Stimulated activated effector memory CD8-positive, alpha-beta T cell treated with anti-CD3 and anti-CD28 coated beads, Interleukin-12 subunit alpha, Interleukin-12 subunit beta, amount 100 ng/mL, for 72 hours (primary cell): ENCODE measurements at regions not wholly inside any gene's neighbourhood (a gene's known extent, or its start where the extent isn't known, plus 50 kb on each side); places are given as distances from the start of the nearest gene placed in this dataset.
A peak's percentile ranks its signal among the peaks of the same experiment; 100 is the strongest.

Source experiments
- ATAC-seq: fragments of 150-1000 bp; cut with Tn5 transposase; 2 replicates; pipeline ENCODE4 v1.10.0; 2021
- DNase-seq, 2 donors: peaks; one replicate each; pipeline ENCODE4 v3.0.0; 2021 to 2022; ENCODE audit warnings: low spot score in 2 of 2
- H3K27ac Mint-ChIP-seq: one replicate; pipeline ENCODE4 v1.8.0; 2022; ENCODE audit warnings: mild to moderate bottlenecking, mixed read lengths
- H3K36me3 Mint-ChIP-seq: one replicate; pipeline ENCODE4 v1.8.0; 2022; ENCODE audit warnings: mild to moderate bottlenecking, mixed read lengths
- H3K4me1 Mint-ChIP-seq: one replicate; pipeline ENCODE4 v1.8.0; 2022; ENCODE audit warnings: mixed read lengths
- H3K4me3 Mint-ChIP-seq: one replicate; pipeline ENCODE4 v1.8.0; 2022; ENCODE audit warnings: mild to moderate bottlenecking, mixed read lengths
- H3K9me3 Mint-ChIP-seq: one replicate; pipeline ENCODE4 v1.8.0; 2022; ENCODE audit warnings: mixed read lengths

DNA sequence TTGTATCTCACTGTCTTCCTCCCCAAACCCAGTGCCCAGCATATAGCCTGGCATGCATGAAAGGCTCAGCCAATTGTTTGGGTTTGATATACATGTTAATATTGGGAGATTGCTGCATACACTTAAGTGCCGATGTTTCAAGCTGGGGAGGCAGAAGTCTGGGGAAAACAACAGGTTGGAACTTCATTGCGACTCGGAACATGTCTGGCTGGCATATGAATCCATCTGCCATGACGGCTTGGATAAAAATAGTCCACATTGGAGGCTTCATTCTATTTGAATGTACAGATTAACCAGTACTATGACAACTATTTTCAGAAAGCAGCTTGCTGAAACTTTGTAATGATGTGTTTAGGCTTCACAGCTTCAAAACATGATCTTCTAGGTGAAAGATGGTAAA lies 261.0 kb downstream of the CDH26 start:
- DNase-seq = no peak
- Mint-ChIP-seq H3K4me1 (no peaks in the 10 kb centered on the region), H3K4me3 (no peak overlapping the region), H3K36me3 (no peaks in the 10 kb centered on the region), H3K27ac (no peak overlapping the region), H3K9me3 (no peaks in the 10 kb centered on the region)
- no peak for ATAC-seq

- no peak for ATAC-seq
- H3K9me3 Mint-ChIP-seq = no peaks in the 10 kb centered on the region
- no peak overlapping the region for H3K4me3 Mint-ChIP-seq
- no peak overlapping the region for H3K27ac Mint-ChIP-seq
- H3K4me1 Mint-ChIP-seq = no peaks in the 10 kb centered on the region
- no peak for DNase-seq
- H3K36me3 Mint-ChIP-seq = no peaks in the 10 kb centered on the region
Observed at GRCh38 chr20:60219984-60220562, 261.9 kb downstream of the CDH26 start.

DNA sequence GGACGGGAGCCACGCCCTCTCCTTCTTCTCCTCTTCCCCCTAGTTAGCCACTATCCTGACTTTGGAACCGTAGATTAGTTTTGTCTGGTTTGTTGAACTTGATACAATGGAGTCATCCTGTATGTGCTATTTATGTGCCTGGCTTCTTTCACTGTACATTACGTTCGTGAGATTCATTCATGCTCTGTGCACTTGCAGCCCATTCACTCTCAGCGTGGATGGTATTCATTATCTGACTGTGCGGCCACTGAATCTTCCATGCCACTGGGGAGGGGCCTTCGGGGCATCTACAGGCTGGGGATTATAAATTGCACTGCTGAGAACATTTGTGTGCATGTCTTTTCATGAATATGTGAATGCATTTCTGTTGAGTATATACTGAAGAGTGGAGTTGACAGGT lies 262.5 kb downstream of the CDH26 start:
- Mint-ChIP-seq H3K4me1 (no peaks in the 10 kb centered on the region), H3K27ac (no peak overlapping the region), H3K9me3 (no peaks in the 10 kb centered on the region), H3K4me3 (no peak overlapping the region), H3K36me3 (no peaks in the 10 kb centered on the region)
- DNase-seq = no peak
- no peak for ATAC-seq

DNA sequence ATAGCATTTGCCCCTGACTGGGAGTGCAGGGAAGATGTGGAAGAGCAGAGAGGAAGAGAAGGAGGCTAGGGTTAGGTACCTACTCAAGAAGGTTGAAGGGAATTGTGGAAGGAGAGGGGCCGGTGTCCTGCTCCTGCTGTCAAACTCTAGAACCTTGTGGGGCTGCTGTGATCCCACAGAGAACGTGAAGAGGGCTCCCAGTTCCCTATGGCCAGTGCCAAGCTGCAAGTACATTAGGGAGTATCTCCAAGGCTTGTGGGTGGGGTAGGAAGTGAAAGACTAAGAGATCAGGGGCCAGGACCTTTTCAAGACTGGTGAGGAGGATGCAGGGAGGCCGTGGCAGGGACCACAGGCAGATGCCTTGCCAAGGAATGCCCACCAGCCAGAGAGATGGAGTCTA lies 263.4 kb downstream of the CDH26 start:
- Mint-ChIP-seq H3K9me3 (no peaks in the 10 kb centered on the region), H3K27ac (no peak overlapping the region), H3K4me3 (no peak overlapping the region), H3K36me3 (no peaks in the 10 kb centered on the region), H3K4me1 (no peaks in the 10 kb centered on the region)
- no peak for DNase-seq
- no peak for ATAC-seq

DNA sequence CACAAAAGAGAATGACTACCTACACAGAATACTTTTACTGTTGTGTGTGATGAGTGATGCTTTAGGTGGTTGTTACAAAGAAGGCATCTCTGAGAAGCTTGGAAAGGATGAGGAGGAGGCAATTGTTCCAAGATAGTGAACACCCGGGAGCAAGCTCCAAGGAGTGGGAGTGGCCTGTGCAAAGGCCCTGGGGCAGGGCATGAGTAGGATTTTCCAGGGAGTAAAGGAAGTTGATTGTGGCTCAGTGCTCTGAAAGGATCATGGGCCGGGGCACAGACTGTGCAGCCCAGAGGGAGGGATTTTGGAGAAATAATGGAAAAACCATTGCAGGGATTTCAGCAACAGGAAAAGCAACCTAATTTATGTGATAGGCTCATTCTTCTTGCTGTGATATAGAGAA lies 264.3 kb downstream of the CDH26 start:
- no peaks in the 10 kb centered on the region for H3K4me1 Mint-ChIP-seq
- H3K36me3 Mint-ChIP-seq = no peaks in the 10 kb centered on the region
- DNase-seq = no peak
- no peak overlapping the region for H3K4me3 Mint-ChIP-seq
- no peak overlapping the region for H3K27ac Mint-ChIP-seq
- no peak for ATAC-seq
- H3K9me3 Mint-ChIP-seq = no peaks in the 10 kb centered on the region

DNA sequence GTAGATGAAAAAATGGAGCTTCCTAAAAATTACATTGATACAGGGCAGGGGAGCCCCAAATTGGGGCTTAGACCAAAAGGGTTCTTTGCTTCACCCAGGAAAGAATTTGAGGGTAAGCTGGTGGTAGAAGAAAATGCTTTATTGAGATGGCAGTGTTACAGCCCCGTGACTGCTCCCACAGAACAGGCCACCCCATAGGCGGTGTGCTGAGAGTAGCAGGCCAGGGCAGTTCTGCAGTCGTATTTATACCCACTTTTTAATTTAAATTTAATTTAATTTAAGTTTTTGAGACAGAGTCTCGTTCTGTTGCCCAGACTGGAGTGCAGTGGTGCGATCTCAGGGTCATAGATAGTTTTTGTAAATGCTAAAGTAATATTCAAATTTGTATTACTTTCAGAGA lies 265.0 kb downstream of the CDH26 start:
- DNase-seq (no peak), ATAC-seq (no peak)
- no peaks in the 10 kb centered on the region for H3K36me3 Mint-ChIP-seq
- H3K4me1 Mint-ChIP-seq = no peaks in the 10 kb centered on the region
- no peak overlapping the region for H3K27ac Mint-ChIP-seq
- H3K9me3 Mint-ChIP-seq = no peaks in the 10 kb centered on the region
- no peak overlapping the region for H3K4me3 Mint-ChIP-seq

GRCh38 chr20:60224914-60225313 lies 266.7 kb downstream of the CDH26 start:
- DNase-seq (no peak), ATAC-seq (no peak)
- Mint-ChIP-seq H3K4me3 (no peak overlapping the region), H3K36me3 (no peaks in the 10 kb centered on the region), H3K27ac (no peak overlapping the region), H3K9me3 (no peaks in the 10 kb centered on the region), H3K4me1 (no peaks in the 10 kb centered on the region)

- no peak overlapping the region for H3K27ac Mint-ChIP-seq
- no peak for ATAC-seq
Observed at GRCh38 chr20:60228255-60228654, 270.0 kb downstream of the CDH26 start.

GRCh38 chr20:60232380-60232779 lies 274.2 kb downstream of the CDH26 start:
- Mint-ChIP-seq H3K36me3 (no peaks in the 10 kb centered on the region), H3K9me3 (no peaks in the 10 kb centered on the region), H3K27ac (no peak overlapping the region), H3K4me1 (no peaks in the 10 kb centered on the region), H3K4me3 (no peak overlapping the region)
- DNase-seq = no peak
- no peak for ATAC-seq

More at GRCh38 chr20:60228255-60228654, 270.0 kb downstream of the CDH26 start:
- Mint-ChIP-seq H3K4me3 (no peak overlapping the region), H3K36me3 (no peaks in the 10 kb centered on the region), H3K4me1 (no peaks in the 10 kb centered on the region), H3K9me3 (no peaks in the 10 kb centered on the region)
- DNase-seq = no peak

DNA sequence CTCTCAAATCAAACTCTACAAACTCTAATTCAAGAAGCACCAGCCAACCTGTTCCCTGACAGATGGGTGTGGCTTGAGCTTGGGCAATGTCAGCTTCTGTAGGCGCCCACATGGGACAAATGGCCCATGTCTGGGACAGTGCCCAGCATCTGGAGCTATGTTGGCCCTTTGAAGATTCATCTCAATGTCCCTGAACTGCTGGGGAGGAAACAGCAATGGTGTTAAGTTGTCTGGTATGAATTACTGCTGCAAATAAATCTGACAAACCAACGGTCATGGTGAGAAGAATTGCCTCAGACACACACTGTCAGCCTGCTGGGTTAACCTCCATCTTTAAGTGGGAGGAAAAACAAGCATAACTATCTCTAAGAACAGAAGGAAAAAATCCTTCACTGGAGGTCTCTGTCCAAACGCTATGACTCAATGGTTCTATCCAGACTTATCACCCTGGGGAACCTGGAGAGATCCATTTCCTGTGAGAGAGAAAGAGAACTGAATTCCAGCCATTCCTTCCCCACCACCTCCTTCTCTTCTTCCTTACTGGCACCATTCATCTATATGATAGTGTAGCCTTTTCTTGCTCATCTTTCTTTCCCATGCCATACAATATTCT lies 274.9 kb downstream of the CDH26 start:
- DNase-seq (no peak), ATAC-seq (no peak)
- H3K27ac Mint-ChIP-seq = no peak overlapping the region
- no peaks in the 10 kb centered on the region for H3K4me1 Mint-ChIP-seq
- H3K36me3 Mint-ChIP-seq = no peaks in the 10 kb centered on the region
- no peak overlapping the region for H3K4me3 Mint-ChIP-seq
- no peaks in the 10 kb centered on the region for H3K9me3 Mint-ChIP-seq

DNA sequence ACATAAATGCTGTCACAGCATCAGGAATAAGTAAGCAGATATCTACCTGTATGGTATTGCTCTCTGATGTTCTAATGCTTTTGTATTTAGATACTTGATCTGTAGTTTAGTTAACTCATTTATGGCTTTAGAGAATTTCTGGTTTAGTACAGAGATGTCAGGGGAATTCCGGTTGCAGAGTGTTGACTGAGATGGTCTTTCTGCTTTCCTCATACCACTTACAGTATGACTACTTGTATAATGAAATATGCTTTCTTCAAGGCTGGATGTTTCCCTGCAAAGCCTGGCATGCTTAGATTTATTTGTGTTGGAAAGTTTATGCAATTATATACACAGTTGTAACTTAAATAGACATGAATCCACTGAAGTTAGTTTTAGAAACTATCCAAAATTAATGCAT lies 278.4 kb downstream of the CDH26 start:
- peak; percentile 53 for ATAC-seq
- H3K4me3 Mint-ChIP-seq = no peak overlapping the region
- no peaks in the 10 kb centered on the region for H3K9me3 Mint-ChIP-seq
- H3K4me1 Mint-ChIP-seq = no peaks in the 10 kb centered on the region
- H3K27ac Mint-ChIP-seq = no peak overlapping the region
- no peaks in the 10 kb centered on the region for H3K36me3 Mint-ChIP-seq
- no peak for DNase-seq

DNA sequence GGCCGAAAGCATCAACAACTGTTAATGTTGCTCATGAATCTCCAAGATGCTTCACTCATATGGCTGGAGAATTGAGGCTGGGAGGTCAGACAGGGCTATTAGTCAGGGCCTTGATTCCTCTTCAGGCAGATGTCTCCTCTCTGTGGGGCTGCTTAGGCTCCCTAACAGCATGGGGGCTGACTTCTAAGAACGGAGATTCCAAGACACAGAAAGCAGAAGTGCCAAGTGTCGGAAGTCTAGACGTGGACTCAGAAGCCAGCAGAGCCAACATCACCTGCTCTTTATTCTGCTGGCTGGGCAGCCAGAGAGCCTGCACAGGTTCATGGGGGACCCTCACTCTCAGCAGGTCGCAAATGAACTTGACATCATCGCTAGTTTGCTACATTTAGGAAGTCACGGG lies 279.8 kb downstream of the CDH26 start:
- Mint-ChIP-seq H3K4me3 (no peak overlapping the region), H3K9me3 (no peaks in the 10 kb centered on the region), H3K36me3 (no peaks in the 10 kb centered on the region), H3K4me1 (no peaks in the 10 kb centered on the region), H3K27ac (no peak overlapping the region)
- DNase-seq = no peak
- ATAC-seq = no peak

GRCh38 chr20:60238992-60239660 lies 280.9 kb downstream of the CDH26 start:
- no peaks in the 10 kb centered on the region for H3K4me1 Mint-ChIP-seq
- ATAC-seq (no peak), DNase-seq (no peak)
- H3K4me3 Mint-ChIP-seq = no peak overlapping the region
- no peaks in the 10 kb centered on the region for H3K36me3 Mint-ChIP-seq
- H3K9me3 Mint-ChIP-seq = no peaks in the 10 kb centered on the region
- no peak overlapping the region for H3K27ac Mint-ChIP-seq

DNA sequence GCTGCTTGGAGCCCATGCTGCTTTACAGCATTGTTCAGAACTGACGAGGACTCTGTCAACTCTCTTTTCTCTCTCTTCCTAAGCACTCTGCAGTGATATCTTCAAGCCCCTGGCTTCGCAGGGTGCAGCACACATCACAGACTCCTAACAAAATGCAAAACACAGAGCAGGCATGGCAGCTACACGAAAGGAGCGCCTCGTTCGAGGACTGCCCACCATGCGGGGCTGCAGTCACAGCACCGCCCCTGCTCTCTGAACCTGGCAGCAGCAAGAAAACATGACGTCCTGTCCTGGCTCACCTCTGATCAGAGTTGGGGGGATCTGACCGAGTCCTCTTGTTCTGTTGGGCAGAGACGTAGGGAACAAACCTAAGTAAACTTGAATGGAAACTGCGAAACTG lies 281.7 kb downstream of the CDH26 start:
- H3K27ac Mint-ChIP-seq = no peak overlapping the region
- H3K4me3 Mint-ChIP-seq = no peak overlapping the region
- no peaks in the 10 kb centered on the region for H3K9me3 Mint-ChIP-seq
- no peak for DNase-seq
- no peaks in the 10 kb centered on the region for H3K4me1 Mint-ChIP-seq
- no peak for ATAC-seq
- H3K36me3 Mint-ChIP-seq = no peaks in the 10 kb centered on the region

- ATAC-seq (no peak), DNase-seq (no peak)
- Mint-ChIP-seq H3K27ac (no peak overlapping the region), H3K36me3 (no peaks in the 10 kb centered on the region), H3K4me1 (no peaks in the 10 kb centered on the region), H3K4me3 (no peak overlapping the region), H3K9me3 (no peaks in the 10 kb centered on the region)
Observed at GRCh38 chr20:60240415-60240814, 282.2 kb downstream of the CDH26 start.

- Mint-ChIP-seq H3K9me3 (no peaks in the 10 kb centered on the region), H3K36me3 (no peaks in the 10 kb centered on the region), H3K27ac (no peak overlapping the region), H3K4me3 (no peak overlapping the region), H3K4me1 (no peaks in the 10 kb centered on the region)
- no peak for DNase-seq
- ATAC-seq = no peak
Observed at GRCh38 chr20:60240986-60241385, 282.8 kb downstream of the CDH26 start.
